IMR-90 (cell line): ENCODE measurements at regions not wholly inside any gene's neighbourhood (a gene's known extent, or its start where the extent isn't known, plus 50 kb on each side); places are given as distances from the start of the nearest gene placed in this dataset.

Experiments
- ATAC-seq: fragments of 200-7000 bp; cut with Tn5 transposase; 2 replicates; pipeline ENCODE4 v1.9.1; 2020; ENCODE audit warnings: low read depth, mild to moderate bottlenecking, moderate library complexity
- BruUV-seq: library from RNA; stranded (reverse); fragments of 400-500 nt; replicated peaks from 2 replicates; lab custom pipeline; 2021; lab: Mats Ljungman, UMichigan
- CTCF ChIA-PET: fragments of 300-600 bp; formaldehyde crosslinking; extraction: SDS; loops from one replicate; lab custom pipeline; 2021; ENCODE audit warnings: antibody characterized with exemption; lab: Yijun Ruan, JAX
- POLR2A ChIA-PET: fragments of 300-600 bp; sonication (Branson Sonifier 250); formaldehyde crosslinking; loops from one replicate; lab custom pipeline; 2022; ENCODE audit warnings: antibody characterized with exemption; ENCODE audit not compliant: unreplicated experiment; lab: Charles Lee
- DNase-seq: peaks from one replicate; pipeline ENCODE4 v3.0.0; 2013
- H2AFZ ChIP-seq: replicated peaks from 2 replicates; pipeline ENCODE3; 2013; ENCODE audit warnings: low read length, mild to moderate bottlenecking; ENCODE audit not compliant: poor library complexity
- H2AK5ac ChIP-seq: 2 replicates; pipeline ENCODE4 v1.6.1; 2013; ENCODE audit warnings: low read depth, low read length, inconsistent platforms
- H2AK9ac ChIP-seq: replicated peaks from 2 replicates; pipeline ENCODE3; 2013; ENCODE audit warnings: mild to moderate bottlenecking, low read depth, low read length, moderate library complexity; ENCODE audit not compliant: poor library complexity
- H2BK120ac ChIP-seq: 2 replicates; pipeline ENCODE4 v1.6.1; 2013; ENCODE audit warnings: low read depth, low read length, inconsistent platforms
- H2BK15ac ChIP-seq: 3 replicates; pipeline ENCODE4 v1.6.1; 2013; ENCODE audit warnings: low read depth, low read length, inconsistent platforms
- H2BK20ac ChIP-seq: 2 replicates; pipeline ENCODE4 v1.6.1; 2013; ENCODE audit warnings: low read depth, mild to moderate bottlenecking, inconsistent platforms, low read length, moderate library complexity
- H2BK5ac ChIP-seq: 2 replicates; pipeline ENCODE4 v1.6.1; 2013; ENCODE audit warnings: mild to moderate bottlenecking, low read depth, low read length, inconsistent platforms; ENCODE audit not compliant: poor library complexity, severe bottlenecking
- H3K14ac ChIP-seq: replicated peaks from 2 replicates; pipeline ENCODE4 v1.6.1; 2013; ENCODE audit warnings: low read depth, low read length, inconsistent platforms
- H3K18ac ChIP-seq: 2 replicates; pipeline ENCODE4 v1.6.1; 2013; ENCODE audit warnings: low read depth, low read length, control low read depth
- H3K23ac ChIP-seq: 2 replicates; pipeline ENCODE4 v1.6.1; 2013; ENCODE audit warnings: low read depth, low read length, inconsistent platforms
- H3K27ac ChIP-seq: 2 replicates; pipeline ENCODE4 v1.5.1; 2013; ENCODE audit warnings: mild to moderate bottlenecking, control low read depth, low read length; ENCODE audit not compliant: insufficient read depth
- H3K27me3 ChIP-seq: 2 replicates; pipeline ENCODE4 v1.6.1; 2013; ENCODE audit warnings: low read length; ENCODE audit not compliant: control insufficient read depth, insufficient read depth
- H3K36me3 ChIP-seq: 2 replicates; pipeline ENCODE4 v1.6.1; 2013; ENCODE audit warnings: low read length, mixed read lengths; ENCODE audit not compliant: control insufficient read depth, insufficient read depth
- H3K4ac ChIP-seq: 2 replicates; pipeline ENCODE4 v1.6.1; 2013; ENCODE audit warnings: low read depth, low read length, inconsistent platforms
- H3K4me1 ChIP-seq: 2 replicates; pipeline ENCODE4 v1.6.1; 2013; ENCODE audit warnings: low read length, mixed read lengths; ENCODE audit not compliant: control insufficient read depth, insufficient read depth
- H3K4me2 ChIP-seq: 2 replicates; pipeline ENCODE4 v1.6.1; 2013; ENCODE audit warnings: low read depth, mild to moderate bottlenecking, control low read depth, low read length, moderate library complexity
- H3K4me3 ChIP-seq: 2 replicates; pipeline ENCODE4 v1.5.1; 2013; ENCODE audit warnings: low read depth, mild to moderate bottlenecking, control low read depth, low read length, moderate library complexity; ENCODE audit not compliant: insufficient read depth
- H3K56ac ChIP-seq: 2 replicates; pipeline ENCODE4 v1.6.1; 2013; ENCODE audit warnings: low read length, inconsistent platforms; ENCODE audit not compliant: insufficient read depth; ENCODE audit errors: extremely low read depth
- H3K79me1 ChIP-seq, 2 experiments: 2 replicates each; pipeline ENCODE4 v1.6.1; 2013; ENCODE audit warnings: low read length in 2 of 2, inconsistent platforms in 1 of 2, low read depth in 1 of 2
- H3K9ac ChIP-seq: 2 replicates; pipeline ENCODE4 v1.6.1; 2013; ENCODE audit warnings: low read depth, low read length, control low read depth
- H3K9me1 ChIP-seq: 2 replicates; pipeline ENCODE4 v1.6.1; 2013; ENCODE audit warnings: low read length, inconsistent platforms; ENCODE audit not compliant: insufficient read depth
- H3K9me3 ChIP-seq: 2 replicates; pipeline ENCODE4 v1.6.1; 2013; ENCODE audit warnings: low read length; ENCODE audit not compliant: control insufficient read depth, insufficient read depth
- H4K20me1 ChIP-seq: 2 replicates; pipeline ENCODE4 v1.6.1; 2013; ENCODE audit warnings: low read length, inconsistent platforms; ENCODE audit not compliant: insufficient read depth
- H4K5ac ChIP-seq: 2 replicates; pipeline ENCODE4 v1.6.1; 2013; ENCODE audit warnings: mild to moderate bottlenecking, low read depth, low read length, control low read depth
- H4K8ac ChIP-seq, 2 experiments: 2 replicates each; pipeline ENCODE4 v1.6.1; 2013; ENCODE audit warnings: low read depth in 2 of 2, low read length in 2 of 2, control low read depth in 1 of 2, inconsistent platforms in 1 of 2
- H4K91ac ChIP-seq: 2 replicates; pipeline ENCODE4 v1.6.1; 2013; ENCODE audit warnings: low read depth, low read length, inconsistent platforms; ENCODE audit not compliant: insufficient read depth
- CEBPB ChIP-seq: IDR thresholded peaks from 2 replicates; pipeline ENCODE4 v1.6.1; 2012; ENCODE audit warnings: low read depth, low read length, improper control_type of control experiment
- ELK1 ChIP-seq: fragments of 150-350 bp; IDR thresholded peaks from 2 replicates; pipeline ENCODE4 v1.6.1; 2016; ENCODE audit warnings: low read depth, mild to moderate bottlenecking, low read length, moderate library complexity, borderline replicate concordance
- MAZ ChIP-seq: IDR thresholded peaks from 2 replicates; pipeline ENCODE4 v1.6.1; 2012; ENCODE audit warnings: low read depth, mild to moderate bottlenecking, low read length, improper control_type of control experiment, moderate library complexity, borderline replicate concordance
- MXI1 ChIP-seq: IDR thresholded peaks from 2 replicates; pipeline ENCODE4 v1.6.1; 2012; ENCODE audit warnings: low read depth, mild to moderate bottlenecking, low read length, moderate library complexity, borderline replicate concordance
- RAD21 ChIP-seq: IDR thresholded peaks from 2 replicates; pipeline ENCODE4 v1.6.1; 2012; ENCODE audit warnings: low read length, improper control_type of control experiment
- RCOR1 ChIP-seq: IDR thresholded peaks from 2 replicates; pipeline ENCODE4 v1.6.1; 2012; ENCODE audit warnings: mild to moderate bottlenecking, low read length, improper control_type of control experiment; ENCODE audit not compliant: insufficient replicate concordance
- RFX5 ChIP-seq: IDR thresholded peaks from 2 replicates; pipeline ENCODE4 v1.8.0; 2012; ENCODE audit warnings: low read depth, mild to moderate bottlenecking, low read length, moderate library complexity
- USF2 ChIP-seq: fragments of 150-350 bp; IDR thresholded peaks from 2 replicates; pipeline ENCODE4 v1.6.1; 2017; ENCODE audit warnings: mild to moderate bottlenecking, antibody characterized with exemption, low read length, low read depth
- WGBS, 2 experiments: methylation state at CpG; one replicate each; pipeline versions ENCODE4 v1.1.5 to v1.1.7; 2013; ENCODE audit warnings: missing lambda C conversion rate in 2 of 2; ENCODE audit not compliant: insufficient read length in 1 of 2; ENCODE audit errors: extremely low coverage in 2 of 2; 5-methylcytosine and 5-hydroxymethylcytosine counted together
- dilution Hi-C: fragments of 300-500 bp; cut with HindIII; formaldehyde crosslinking; loops from one replicate; pipeline ENCODE4 v1.14.3; 2018; ENCODE audit warnings: low sequenced_read_pairs; ENCODE audit not compliant: unreplicated experiment
- in situ Hi-C: fragments of 300-500 bp; cut with MboI; formaldehyde crosslinking; loops from 3 replicates; pipeline ENCODE4 v1.14.3; 2019; ENCODE audit warnings: low sequenced_read_pairs, inconsistent platforms, mixed read lengths
- intact Hi-C: fragments of 100-400 bp; cut with micrococcal nuclease; formaldehyde crosslinking; loops from 2 replicates; pipeline ENCODE4 v1.10.0; 2022

- no peak overlapping the region for H2BK5ac ChIP-seq
- H2AK9ac ChIP-seq: no peak overlapping the region
- H3K4me2 ChIP-seq: no peak overlapping the region
- H3K14ac ChIP-seq: no peak overlapping the region
- H3K27ac ChIP-seq: no peak overlapping the region
- WGBS, 2 experiments: no CpG with 5 or more reads among the region's 1 CpG
- no peak overlapping the region for H3K18ac ChIP-seq
- H3K4ac ChIP-seq: no peak overlapping the region
- no peaks in the 10 kb centered on the region for H3K9me3 ChIP-seq
- TF ChIP-seq RAD21: no peak
- no peak for TF ChIP-seq MAZ
- TF ChIP-seq USF2: no peak
- no peak for TF ChIP-seq CEBPB
- TF ChIP-seq RFX5: no peak
- TF ChIP-seq ELK1: no peak
- TF ChIP-seq RCOR1: no peak
- no peak for TF ChIP-seq MXI1
- H4K8ac ChIP-seq: no peak overlapping the region
- dilution Hi-C loops: no loop called here
- H2AFZ ChIP-seq: no peak overlapping the region
- no peak overlapping the region for H2BK15ac ChIP-seq
- H2AK5ac ChIP-seq: no peak overlapping the region
- no peak overlapping the region for H3K4me3 ChIP-seq
- H4K91ac ChIP-seq: no peak overlapping the region
- intact Hi-C loops: no loop called here
- no peak overlapping the region for H3K23ac ChIP-seq
- POLR2A ChIA-PET: no interaction called here
- in situ Hi-C loops: no loop called here
- no peak overlapping the region for H3K56ac ChIP-seq
- no peaks in the 10 kb centered on the region for H3K9me1 ChIP-seq
- no peaks in the 10 kb centered on the region for H3K79me1 ChIP-seq
- no peak overlapping the region for H3K9ac ChIP-seq
- H2BK120ac ChIP-seq: no peak overlapping the region
- CTCF ChIA-PET: no interaction called here
- H4K20me1 ChIP-seq: no peaks in the 10 kb centered on the region
- no peak overlapping the region for H4K5ac ChIP-seq
- no peaks in the 10 kb centered on the region for H3K36me3 ChIP-seq
- no peak for ATAC-seq
- no peak overlapping the region for H2BK20ac ChIP-seq
- H3K27me3 ChIP-seq: no peaks in the 10 kb centered on the region
- BruUV-seq: no TSS peak
- no peak for DNase-seq
- H3K4me1 ChIP-seq: no peaks in the 10 kb centered on the region
Observed at GRCh38 chr10:65708057-65708456, 1217.8 kb upstream of the LRRTM3 start.
